Stimulated activated memory B cell treated with anti-CD40 and anti-IgM and Interleukin-4, amounts not matched to agents 10 μg/mL and 1 μg/mL and 100 μg/mL, for 72 hours (primary cell): ENCODE measurements at regions not wholly inside any gene's neighbourhood (a gene's known extent, or its start where the extent isn't known, plus 50 kb on each side); places are given as distances from the start of the nearest gene placed in this dataset.

Experiments used
- ATAC-seq: fragments of 150-1000 bp; cut with Tn5 transposase; 2 replicates; pipeline ENCODE4 v1.10.0; 2021
- H3K27ac Mint-ChIP-seq: one replicate; pipeline ENCODE4 v1.8.0; 2022; ENCODE audit warnings: mild to moderate bottlenecking, mixed read lengths
- H3K27me3 Mint-ChIP-seq: one replicate; pipeline ENCODE4 v1.8.0; 2022; ENCODE audit warnings: mixed read lengths
- H3K36me3 Mint-ChIP-seq: one replicate; pipeline ENCODE4 v1.8.0; 2022; ENCODE audit warnings: mixed read lengths
- H3K4me1 Mint-ChIP-seq: one replicate; pipeline ENCODE4 v1.8.0; 2022; ENCODE audit warnings: mixed read lengths
- H3K4me3 Mint-ChIP-seq: one replicate; pipeline ENCODE4 v1.8.0; 2022; ENCODE audit warnings: mild to moderate bottlenecking, moderate library complexity, mixed read lengths
- H3K9me3 Mint-ChIP-seq: one replicate; pipeline ENCODE4 v1.8.0; 2022; ENCODE audit warnings: mixed read lengths

DNA sequence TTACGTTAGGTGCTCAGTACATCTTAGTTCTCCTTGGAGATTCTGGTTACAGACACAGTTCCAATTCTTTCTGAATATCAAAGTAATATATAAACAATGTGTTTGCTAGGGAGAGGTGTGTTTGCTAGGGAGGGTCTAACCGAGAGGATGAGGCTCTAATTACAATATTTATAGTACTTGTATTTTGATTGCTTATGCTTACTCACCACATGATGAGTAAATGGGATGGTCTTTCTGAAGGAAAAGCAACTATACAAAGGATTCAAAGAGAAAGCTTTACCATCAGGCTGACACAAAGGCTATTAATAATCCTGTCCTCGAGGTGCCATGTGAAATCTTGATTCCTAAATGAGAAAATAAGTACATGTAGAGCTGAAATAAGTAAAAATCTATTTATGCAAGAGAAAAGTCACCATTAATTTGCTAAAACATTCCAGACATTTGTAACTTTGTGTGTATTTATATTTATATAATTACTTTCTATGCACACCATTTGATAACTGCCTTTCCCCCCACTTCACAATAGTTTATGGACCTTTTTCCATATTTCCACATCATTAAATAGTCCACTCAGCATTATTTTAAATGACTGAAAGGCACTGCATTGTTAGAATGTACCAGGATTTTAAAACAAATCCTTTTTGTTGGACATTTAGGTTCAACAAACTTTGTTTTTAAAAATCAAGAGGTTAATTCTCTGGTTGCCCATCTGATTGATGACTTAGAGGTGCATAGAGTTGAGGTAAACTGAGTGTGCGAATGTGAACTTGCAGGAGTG, 94.5 kb upstream of the FN1 start:
- no peaks in the 10 kb centered on the region for H3K27me3 Mint-ChIP-seq
- H3K27ac Mint-ChIP-seq, result no peak overlapping the region
- H3K4me1 Mint-ChIP-seq, result no peaks in the 10 kb centered on the region
- H3K9me3 Mint-ChIP-seq, result peaks cover 14% of the 10 kb centered on the region
- no peak overlapping the region for H3K4me3 Mint-ChIP-seq
- H3K36me3 Mint-ChIP-seq, result no peaks in the 10 kb centered on the region
- ATAC-seq, result no peak

GRCh38 chr2:215529271-215529670, 93.4 kb upstream of the FN1 start:
- H3K27ac Mint-ChIP-seq, result no peak overlapping the region
- peaks cover 6% of the 10 kb centered on the region for H3K9me3 Mint-ChIP-seq
- no peak overlapping the region for H3K4me3 Mint-ChIP-seq
- ATAC-seq, result no peak
- H3K27me3 Mint-ChIP-seq, result no peaks in the 10 kb centered on the region
- no peaks in the 10 kb centered on the region for H3K4me1 Mint-ChIP-seq
- H3K36me3 Mint-ChIP-seq, result no peaks in the 10 kb centered on the region

DNA sequence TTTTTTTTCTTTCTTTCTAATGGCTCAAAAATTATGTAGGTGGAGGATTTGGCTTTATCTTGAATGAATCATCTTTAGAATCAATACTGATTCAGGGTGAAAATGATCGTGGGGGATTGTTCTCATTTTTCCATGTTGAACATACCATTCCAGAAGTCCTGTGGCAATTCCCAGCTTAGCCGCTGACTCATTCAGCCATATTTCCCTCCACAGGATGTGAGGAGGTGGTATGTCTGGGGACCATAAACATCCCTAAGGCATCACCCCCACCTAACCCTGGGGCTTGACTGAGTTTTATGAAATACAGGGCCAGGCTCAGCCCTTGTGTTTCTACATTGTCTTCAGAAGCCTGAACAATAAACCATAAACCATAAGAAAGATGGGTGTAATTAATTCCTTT, 92.7 kb upstream of the FN1 start:
- H3K27me3 Mint-ChIP-seq, result no peaks in the 10 kb centered on the region
- no peak overlapping the region for H3K27ac Mint-ChIP-seq
- no peaks in the 10 kb centered on the region for H3K36me3 Mint-ChIP-seq
- H3K4me3 Mint-ChIP-seq, result no peak overlapping the region
- ATAC-seq, result no peak
- H3K9me3 Mint-ChIP-seq, result peaks cover 6% of the 10 kb centered on the region
- no peaks in the 10 kb centered on the region for H3K4me1 Mint-ChIP-seq

DNA sequence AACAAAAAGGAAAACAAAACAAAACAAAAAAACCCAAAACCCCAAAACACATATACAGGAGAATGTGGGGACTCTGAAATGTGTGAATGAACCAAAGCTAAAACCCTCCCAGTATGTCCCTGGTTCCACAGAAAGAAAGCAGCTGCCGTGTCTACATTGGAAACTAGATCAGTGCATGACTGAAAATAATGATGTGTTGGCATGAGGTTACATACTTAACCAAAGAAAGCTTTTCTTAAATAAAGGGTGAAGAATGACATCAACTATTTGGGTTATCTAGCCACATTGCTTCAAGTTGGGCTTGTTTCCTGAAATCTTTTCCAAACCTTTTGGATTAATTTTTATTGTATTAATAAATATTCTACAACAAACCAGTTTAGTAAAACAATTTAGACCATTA, 91.9 kb upstream of the FN1 start:
- Mint-ChIP-seq H3K27ac (no peak overlapping the region), H3K4me1 (no peaks in the 10 kb centered on the region), H3K27me3 (no peaks in the 10 kb centered on the region), H3K4me3 (no peak overlapping the region), H3K9me3 (no peaks in the 10 kb centered on the region), H3K36me3 (no peaks in the 10 kb centered on the region)
- ATAC-seq, result no peak

DNA sequence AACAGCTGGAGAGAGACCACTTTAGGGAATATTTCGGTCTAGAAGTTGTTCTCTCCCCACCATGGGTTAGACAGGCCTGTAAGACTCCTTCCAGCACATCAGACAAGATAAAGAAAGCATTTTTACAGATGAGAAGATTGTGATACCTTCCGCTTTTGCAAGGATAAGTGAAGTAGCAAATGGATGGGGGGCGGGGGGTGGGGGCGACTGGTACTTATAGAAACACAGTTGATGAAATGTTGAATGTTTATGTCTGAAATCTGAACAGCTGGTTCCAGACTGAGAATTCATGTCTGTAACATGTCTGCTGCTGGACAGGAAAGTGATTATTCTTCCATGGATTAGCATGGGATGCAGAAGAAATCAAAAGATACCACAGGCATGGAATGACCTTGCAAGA, 90.5 kb upstream of the FN1 start:
- Mint-ChIP-seq H3K4me1 (no peaks in the 10 kb centered on the region), H3K36me3 (no peaks in the 10 kb centered on the region), H3K27ac (no peak overlapping the region), H3K9me3 (no peaks in the 10 kb centered on the region), H3K27me3 (no peaks in the 10 kb centered on the region), H3K4me3 (no peak overlapping the region)
- no peak for ATAC-seq

- H3K4me3 Mint-ChIP-seq, result no peak overlapping the region
Measured at GRCh38 chr2:215522237-215522636, 86.4 kb upstream of the FN1 start.

GRCh38 chr2:215521031-215521430, 85.2 kb upstream of the FN1 start:
- Mint-ChIP-seq H3K27ac (no peak overlapping the region), H3K27me3 (peaks cover 10% of the 10 kb centered on the region), H3K36me3 (no peaks in the 10 kb centered on the region), H3K4me1 (no peaks in the 10 kb centered on the region), H3K4me3 (no peak overlapping the region), H3K9me3 (no peaks in the 10 kb centered on the region)
- no peak for ATAC-seq

More at GRCh38 chr2:215522237-215522636, 86.4 kb upstream of the FN1 start:
- no peaks in the 10 kb centered on the region for H3K9me3 Mint-ChIP-seq
- H3K27ac Mint-ChIP-seq, result no peak overlapping the region
- no peaks in the 10 kb centered on the region for H3K4me1 Mint-ChIP-seq
- peaks cover 10% of the 10 kb centered on the region for H3K27me3 Mint-ChIP-seq
- no peaks in the 10 kb centered on the region for H3K36me3 Mint-ChIP-seq
- no peak for ATAC-seq

DNA sequence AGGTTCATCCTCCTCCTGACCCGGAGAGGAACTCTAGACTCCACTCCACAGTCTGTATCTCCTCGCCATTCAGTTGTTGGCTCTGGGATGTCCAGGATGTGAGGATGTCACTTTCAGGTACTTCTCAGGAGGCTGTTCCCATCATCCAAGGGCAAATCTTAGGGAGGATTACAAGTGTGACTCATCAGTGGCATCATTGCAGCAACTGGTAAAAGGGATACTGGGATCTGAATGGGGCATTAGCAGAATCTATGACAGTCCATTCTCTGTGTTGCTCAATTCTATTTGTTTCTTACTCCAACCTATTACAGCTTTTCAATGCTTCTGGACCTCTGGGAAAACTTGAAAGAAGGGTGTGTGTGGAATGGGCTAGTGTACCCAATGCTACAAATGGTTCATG, 81.5 kb upstream of the FN1 start:
- Mint-ChIP-seq H3K4me1 (no peaks in the 10 kb centered on the region), H3K9me3 (no peaks in the 10 kb centered on the region), H3K27ac (no peak overlapping the region), H3K27me3 (peaks cover 10% of the 10 kb centered on the region), H3K36me3 (no peaks in the 10 kb centered on the region), H3K4me3 (no peak overlapping the region)
- ATAC-seq, result no peak

GRCh38 chr2:215514516-215514915, 78.6 kb upstream of the FN1 start:
- Mint-ChIP-seq H3K4me3 (no peak overlapping the region), H3K27ac (no peak overlapping the region), H3K36me3 (no peaks in the 10 kb centered on the region), H3K4me1 (no peaks in the 10 kb centered on the region), H3K9me3 (no peaks in the 10 kb centered on the region), H3K27me3 (no peaks in the 10 kb centered on the region)
- peak; percentile 45 for ATAC-seq

GRCh38 chr2:215511454-215512346, 75.8 kb upstream of the FN1 start:
- no peak overlapping the region for H3K27ac Mint-ChIP-seq
- no peaks in the 10 kb centered on the region for H3K4me1 Mint-ChIP-seq
- no peaks in the 10 kb centered on the region for H3K36me3 Mint-ChIP-seq
- no peak overlapping the region for H3K4me3 Mint-ChIP-seq
- no peaks in the 10 kb centered on the region for H3K9me3 Mint-ChIP-seq
- no peaks in the 10 kb centered on the region for H3K27me3 Mint-ChIP-seq
- no peak for ATAC-seq

GRCh38 chr2:215507836-215508235, 72.0 kb upstream of the FN1 start:
- ATAC-seq, result no peak
- Mint-ChIP-seq H3K4me3 (no peak overlapping the region), H3K27ac (no peak overlapping the region), H3K36me3 (no peaks in the 10 kb centered on the region), H3K4me1 (no peaks in the 10 kb centered on the region), H3K27me3 (peaks cover 2% of the 10 kb centered on the region), H3K9me3 (no peaks in the 10 kb centered on the region)

DNA sequence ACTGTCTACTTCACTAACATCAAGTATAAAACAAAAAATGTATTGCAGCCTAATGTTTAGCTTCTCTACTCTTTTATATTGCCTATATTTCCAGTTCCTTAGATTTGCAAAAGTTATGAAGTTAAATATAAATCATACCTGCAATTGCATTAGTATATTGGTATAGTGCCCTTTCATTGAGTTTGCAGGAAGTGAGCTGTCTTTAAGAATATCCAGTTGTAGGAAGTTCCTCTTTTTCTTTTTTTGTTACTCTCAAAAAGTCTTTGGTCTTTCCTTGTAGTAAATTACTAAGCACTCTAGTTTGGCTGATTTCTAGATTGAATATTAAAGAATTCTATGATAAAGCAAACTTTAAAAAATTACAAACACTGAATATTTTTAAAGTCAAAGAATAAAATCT, 71.3 kb upstream of the FN1 start:
- Mint-ChIP-seq H3K27me3 (peaks cover 9% of the 10 kb centered on the region), H3K4me3 (no peak overlapping the region), H3K27ac (no peak overlapping the region), H3K36me3 (no peaks in the 10 kb centered on the region), H3K9me3 (no peaks in the 10 kb centered on the region), H3K4me1 (no peaks in the 10 kb centered on the region)
- ATAC-seq, result no peak

DNA sequence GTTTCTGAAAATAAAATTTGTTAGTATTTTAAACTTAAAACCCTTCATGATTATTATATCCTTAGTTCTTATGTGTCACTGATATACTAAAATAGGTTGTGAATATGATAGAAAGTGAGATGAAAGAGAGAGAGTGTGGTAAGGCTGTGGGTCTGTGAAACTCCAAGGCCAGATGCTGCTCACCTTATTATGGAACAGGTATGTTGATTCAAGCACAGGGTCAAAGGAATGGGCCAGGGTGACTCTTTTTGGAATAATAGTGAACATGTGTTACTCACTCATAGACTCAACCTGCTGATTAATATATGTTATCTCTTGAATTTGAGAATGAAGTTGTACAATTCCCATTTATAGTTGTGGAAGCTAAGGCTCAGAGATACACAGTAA, 70.7 kb upstream of the FN1 start:
- Mint-ChIP-seq H3K36me3 (no peaks in the 10 kb centered on the region), H3K9me3 (no peaks in the 10 kb centered on the region), H3K4me3 (no peak overlapping the region), H3K27me3 (peaks cover 13% of the 10 kb centered on the region), H3K4me1 (no peaks in the 10 kb centered on the region), H3K27ac (no peak overlapping the region)
- ATAC-seq, result no peak

DNA sequence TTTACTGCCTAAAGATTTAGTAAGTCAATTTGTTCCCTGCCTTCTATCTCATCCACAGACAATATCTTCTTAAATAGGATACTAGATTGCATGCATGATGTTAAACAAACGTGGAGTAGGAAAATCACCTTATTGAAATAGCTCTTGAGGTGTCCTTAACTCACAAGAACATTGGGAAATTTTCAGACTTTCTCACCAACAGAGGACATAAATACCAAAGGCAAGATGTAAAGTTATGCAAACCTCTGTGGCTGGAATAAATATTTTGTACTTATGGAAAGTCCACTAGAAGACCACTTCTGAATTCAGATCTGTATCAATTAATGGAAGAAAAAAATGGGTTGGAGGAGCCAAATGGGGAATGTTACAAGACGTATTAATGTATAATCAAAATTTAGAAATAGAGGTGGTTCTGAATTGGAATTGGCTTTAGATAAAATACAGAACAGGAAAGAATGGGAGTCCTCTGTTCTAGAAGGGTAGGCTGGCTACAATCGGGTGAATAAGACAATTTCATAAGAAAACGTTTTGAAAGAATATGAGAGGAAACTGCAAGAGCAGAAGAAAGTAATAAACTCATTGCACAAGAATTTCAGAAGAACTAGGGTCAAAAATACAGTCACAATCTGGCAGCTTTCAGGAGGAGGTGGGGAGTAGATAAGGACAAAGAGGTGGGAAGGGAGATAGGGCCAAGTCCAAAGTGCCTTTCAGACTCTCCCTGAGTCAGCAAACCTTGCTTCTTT, 69.3 kb upstream of the FN1 start:
- Mint-ChIP-seq H3K27ac (no peak overlapping the region), H3K9me3 (no peaks in the 10 kb centered on the region), H3K27me3 (peaks cover 21% of the 10 kb centered on the region), H3K36me3 (no peaks in the 10 kb centered on the region), H3K4me1 (no peaks in the 10 kb centered on the region), H3K4me3 (no peak overlapping the region)
- no peak for ATAC-seq

- Mint-ChIP-seq H3K4me1 (no peaks in the 10 kb centered on the region), H3K27ac (no peak overlapping the region), H3K4me3 (no peak overlapping the region), H3K9me3 (no peaks in the 10 kb centered on the region), H3K27me3 (peaks cover 26% of the 10 kb centered on the region), H3K36me3 (no peaks in the 10 kb centered on the region)
- ATAC-seq, result no peak
Measured at GRCh38 chr2:215504547-215504946, 68.7 kb upstream of the FN1 start.
